Pancreas (tissue), 10 donors: ENCODE measurements at regions not wholly inside any gene's neighbourhood (a gene's known extent, or its start where the extent isn't known, plus 50 kb on each side); places are given as distances from the start of the nearest gene placed in this dataset.

Experiments
- ATAC-seq, 4 donors: fragments of 200-7000 bp; cut with Tn5 transposase; one replicate each; pipeline versions ENCODE4 v1.8.0 to v1.9.1; 2020; ENCODE audit warnings: mild to moderate bottlenecking in 4 of 4, moderate library complexity in 4 of 4
- DNase-seq, 6 donors: peaks; one replicate each; pipeline ENCODE4 v3.0.0-alpha.2; 2020
- FAIRE-seq: peaks from 2 replicates; lab custom pipeline; 2012; peaks lifted over from hg19 to GRCh38; lab: Jason Lieb, UNC
- H3K27ac ChIP-seq, 4 donors: fragments of 200-600 bp; sonication (generic); 1 replicate in 3 of 4; 2 replicates in 1 of 4; pipeline versions ENCODE4 v1.5.0 to v1.8.0; 2020
- H3K27me3 ChIP-seq, 4 donors: fragments of 200-600 bp; one replicate each; pipeline ENCODE4 v1.8.0; 2021
- H3K36me3 ChIP-seq, 3 donors: fragments of 200-600 bp; sonication (generic) in 1 of 3; one replicate each; pipeline versions ENCODE4 v1.5.0 to v1.8.0; 2020 to 2021
- H3K4me1 ChIP-seq, 3 donors: fragments of 200-600 bp; one replicate each; pipeline ENCODE4 v1.8.0; 2021
- H3K4me3 ChIP-seq, 4 donors: fragments of 200-600 bp; sonication (generic) in 2 of 4; one replicate each; pipeline versions ENCODE4 v1.5.0 to v1.8.0; 2020 to 2021
- H3K9me3 ChIP-seq, 4 donors: fragments of 200-600 bp; one replicate each; pipeline ENCODE4 v1.8.0; 2021
- whole genome bisulfite sequencing, 2 donors: extraction: QIAGEN DNeasy Blood & Tissue Kit; methylation state at CpG; one replicate each; pipeline ENCODE4 v1.1.7; 2013; 5-methylcytosine and 5-hydroxymethylcytosine counted together
- intact Hi-C, 3 donors: fragments of 100-400 bp; cut with DNase I; formaldehyde crosslinking; loops; one replicate each; pipeline versions ENCODE4 v1.11.1 to v1.14.2; 2022
- TF ChIP-seq, protein P1 (sequence below), 4 donors: fragments of 200-600 bp; sonication (generic) in 3 of 4; IDR thresholded peaks; one replicate each; pipeline versions ENCODE4 v1.5.0 to v1.8.0; 2021; ENCODE audit warnings: antibody characterized with exemption in 4 of 4
- donor health status: healthy with polysubstance abuse.
- donor health status: DM: no; HTN: no; CAD: no; lungs with moderate emphysema.
- donor health status: DM: no; HTN: no; CAD: no.
- donor health status: control.
- donor health status: control.
- donor health status: Bipolar disorder and iron deficiency.
- donor health status: DM: yes; HTN: yes; CAD: no.
- donor health status: DM: no; HTN: no; CAD: no.
- donor health status: DM: no; HTN: no; CAD: no.
- donor health status: DM: yes; HTN: yes; CAD: no.

DNA sequence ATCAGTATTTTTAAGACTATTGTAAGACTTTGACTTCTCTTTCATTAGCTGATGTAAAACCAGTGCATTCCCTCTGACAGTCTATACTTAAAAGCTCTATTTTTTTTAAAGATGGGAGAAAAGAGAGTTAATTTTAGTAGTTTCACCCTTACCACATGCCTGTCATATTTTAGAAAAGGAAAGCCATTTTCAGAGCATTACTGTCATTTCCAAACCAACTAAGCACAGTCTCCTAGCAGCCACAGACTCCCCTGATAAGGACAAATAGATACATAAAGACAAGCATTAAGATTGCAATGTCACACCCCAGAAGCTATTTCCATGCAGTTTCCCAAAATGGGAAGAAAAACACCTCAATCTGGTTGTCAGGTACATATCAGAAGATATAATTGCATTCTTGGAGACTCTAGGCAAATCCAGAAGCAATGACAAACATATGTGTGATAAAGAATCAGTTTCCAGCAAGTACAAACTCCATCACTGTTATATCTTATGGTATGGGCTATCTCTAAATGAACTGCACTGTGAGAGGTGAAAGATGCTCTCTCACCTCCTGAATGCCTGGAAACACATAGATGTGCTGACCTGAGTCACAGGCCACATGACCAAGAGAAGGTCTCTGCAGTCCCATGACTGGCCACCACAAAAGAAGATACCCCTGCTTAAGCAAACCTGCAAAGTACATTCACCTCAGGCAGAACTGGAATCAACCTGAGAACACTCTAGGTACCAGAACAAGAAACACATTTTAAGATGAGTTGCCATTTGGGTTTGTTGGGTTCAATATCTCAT, 303.3 kb downstream of the POU4F1 start:
- H3K4me3 ChIP-seq = no peak overlapping the region
- DNase-seq (no peak), FAIRE-seq (no peak), ATAC-seq (no peak)
- TF ChIP-seq, protein P1, sequence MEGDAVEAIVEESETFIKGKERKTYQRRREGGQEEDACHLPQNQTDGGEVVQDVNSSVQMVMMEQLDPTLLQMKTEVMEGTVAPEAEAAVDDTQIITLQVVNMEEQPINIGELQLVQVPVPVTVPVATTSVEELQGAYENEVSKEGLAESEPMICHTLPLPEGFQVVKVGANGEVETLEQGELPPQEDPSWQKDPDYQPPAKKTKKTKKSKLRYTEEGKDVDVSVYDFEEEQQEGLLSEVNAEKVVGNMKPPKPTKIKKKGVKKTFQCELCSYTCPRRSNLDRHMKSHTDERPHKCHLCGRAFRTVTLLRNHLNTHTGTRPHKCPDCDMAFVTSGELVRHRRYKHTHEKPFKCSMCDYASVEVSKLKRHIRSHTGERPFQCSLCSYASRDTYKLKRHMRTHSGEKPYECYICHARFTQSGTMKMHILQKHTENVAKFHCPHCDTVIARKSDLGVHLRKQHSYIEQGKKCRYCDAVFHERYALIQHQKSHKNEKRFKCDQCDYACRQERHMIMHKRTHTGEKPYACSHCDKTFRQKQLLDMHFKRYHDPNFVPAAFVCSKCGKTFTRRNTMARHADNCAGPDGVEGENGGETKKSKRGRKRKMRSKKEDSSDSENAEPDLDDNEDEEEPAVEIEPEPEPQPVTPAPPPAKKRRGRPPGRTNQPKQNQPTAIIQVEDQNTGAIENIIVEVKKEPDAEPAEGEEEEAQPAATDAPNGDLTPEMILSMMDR (IDR thresholded peaks at IDR 0.05) = no peak
- intact Hi-C loops = no loop called here
- H3K27me3 ChIP-seq = no peaks in the 10 kb centered on the region
- no peaks in the 10 kb centered on the region for H3K9me3 ChIP-seq
- H3K27ac ChIP-seq = no peak overlapping the region
- no peaks in the 10 kb centered on the region for H3K4me1 ChIP-seq
- no peaks in the 10 kb centered on the region for H3K36me3 ChIP-seq

- DNase-seq (no peak), ATAC-seq (no peak), FAIRE-seq (no peak)
- intact Hi-C loops = no loop called here
- TF ChIP-seq, protein P1 (IDR thresholded peaks at IDR 0.05) = no peak
- WGBS, 2 donors = 16% methylated on average over 1 of the region's 1 CpG
- H3K4me3 ChIP-seq = no peak overlapping the region
- no peaks in the 10 kb centered on the region for H3K36me3 ChIP-seq
- no peaks in the 10 kb centered on the region for H3K4me1 ChIP-seq
- no peaks in the 10 kb centered on the region for H3K9me3 ChIP-seq
- no peaks in the 10 kb centered on the region for H3K27me3 ChIP-seq
- no peak overlapping the region for H3K27ac ChIP-seq
Measured at GRCh38 chr13:78298657-78299056, 304.7 kb downstream of the POU4F1 start.

GRCh38 chr13:78286748-78287147, 316.6 kb downstream of the POU4F1 start:
- no peaks in the 10 kb centered on the region for H3K27me3 ChIP-seq
- 42 to 52% methylated on average over 1 of the region's 1 CpG for WGBS, 2 donors
- FAIRE-seq = no peak
- H3K4me3 ChIP-seq = no peak overlapping the region
- H3K4me1 ChIP-seq = no peaks in the 10 kb centered on the region
- intact Hi-C loops = no loop called here
- H3K36me3 ChIP-seq = no peaks in the 10 kb centered on the region
- DNase-seq = no peak
- ATAC-seq = no peak
- no peaks in the 10 kb centered on the region for H3K9me3 ChIP-seq
- H3K27ac ChIP-seq = no peak overlapping the region
- TF ChIP-seq, protein P1 (IDR thresholded peaks at IDR 0.05) = no peak

- no peaks in the 10 kb centered on the region for H3K36me3 ChIP-seq
- ATAC-seq (no peak), DNase-seq (no peak), FAIRE-seq (no peak)
- H3K4me1 ChIP-seq = no peaks in the 10 kb centered on the region
- no peak overlapping the region for H3K4me3 ChIP-seq
- TF ChIP-seq, protein P1 (IDR thresholded peaks at IDR 0.05) = no peak
- no peaks in the 10 kb centered on the region for H3K27me3 ChIP-seq
- no peaks in the 10 kb centered on the region for H3K9me3 ChIP-seq
- 32 to 56% methylated on average over 4 of the region's 4 CpGs for WGBS, 2 donors
- H3K27ac ChIP-seq = no peak overlapping the region
- intact Hi-C loops = no loop called here
Measured at GRCh38 chr13:78265098-78265497, 338.3 kb downstream of the POU4F1 start.

- TF ChIP-seq, protein P1 (IDR thresholded peaks at IDR 0.05) = no peak
- ATAC-seq (no peak), DNase-seq (no peak), FAIRE-seq (no peak)
- H3K36me3 ChIP-seq = no peaks in the 10 kb centered on the region
- H3K27ac ChIP-seq = no peak overlapping the region
- H3K4me1 ChIP-seq = no peaks in the 10 kb centered on the region
- peaks cover 0 to 2% (median 0%) of the 10 kb centered on the region in 4 donors for H3K27me3 ChIP-seq
- H3K9me3 ChIP-seq = no peaks in the 10 kb centered on the region
- 25 to 29% methylated on average over 3 of the region's 3 CpGs for WGBS, 2 donors
- intact Hi-C loops = no loop called here
- H3K4me3 ChIP-seq = no peak overlapping the region
Measured at GRCh38 chr13:78258304-78258703, 339.7 kb upstream of the EDNRB start.
